Skeletal muscle tissue (tissue), 3 donors: ENCODE measurements at regions not wholly inside any gene's neighbourhood (a gene's known extent, or its start where the extent isn't known, plus 50 kb on each side); places are given as distances from the start of the nearest gene placed in this dataset.

Source experiments
- H3K27ac ChIP-seq: one replicate; pipeline ENCODE4 v1.7.0; 2013; ENCODE audit warnings: mild to moderate bottlenecking, low read depth, low read length, inconsistent platforms
- H3K27me3 ChIP-seq, 3 donors: one replicate each; pipeline ENCODE4 v1.7.0; 2013; ENCODE audit warnings: low read length in 3 of 3; ENCODE audit not compliant: control insufficient read depth in 3 of 3, insufficient read depth in 3 of 3
- H3K36me3 ChIP-seq, 3 donors: one replicate each; pipeline ENCODE4 v1.7.0; 2013; ENCODE audit warnings: low read length in 3 of 3; ENCODE audit not compliant: control insufficient read depth in 3 of 3, insufficient read depth in 3 of 3
- H3K4me1 ChIP-seq, 3 donors: one replicate each; pipeline ENCODE4 v1.7.0; 2013; ENCODE audit warnings: low read length in 3 of 3, mild to moderate bottlenecking in 3 of 3; ENCODE audit not compliant: control insufficient read depth in 3 of 3, insufficient read depth in 3 of 3
- H3K4me3 ChIP-seq, 3 donors: one replicate each; pipeline ENCODE4 v1.7.0; 2013; ENCODE audit warnings: low read length in 3 of 3
- H3K9ac ChIP-seq, 3 donors: one replicate each; pipeline ENCODE4 v1.7.0; 2013; ENCODE audit warnings: low read length in 3 of 3, mild to moderate bottlenecking in 3 of 3, moderate library complexity in 2 of 3, low read depth in 1 of 3
- H3K9me3 ChIP-seq, 3 donors: one replicate each; pipeline ENCODE4 v1.7.0; 2013; ENCODE audit warnings: low read length in 3 of 3; ENCODE audit not compliant: control insufficient read depth in 3 of 3
- donor health status: Osteomylitis.

DNA sequence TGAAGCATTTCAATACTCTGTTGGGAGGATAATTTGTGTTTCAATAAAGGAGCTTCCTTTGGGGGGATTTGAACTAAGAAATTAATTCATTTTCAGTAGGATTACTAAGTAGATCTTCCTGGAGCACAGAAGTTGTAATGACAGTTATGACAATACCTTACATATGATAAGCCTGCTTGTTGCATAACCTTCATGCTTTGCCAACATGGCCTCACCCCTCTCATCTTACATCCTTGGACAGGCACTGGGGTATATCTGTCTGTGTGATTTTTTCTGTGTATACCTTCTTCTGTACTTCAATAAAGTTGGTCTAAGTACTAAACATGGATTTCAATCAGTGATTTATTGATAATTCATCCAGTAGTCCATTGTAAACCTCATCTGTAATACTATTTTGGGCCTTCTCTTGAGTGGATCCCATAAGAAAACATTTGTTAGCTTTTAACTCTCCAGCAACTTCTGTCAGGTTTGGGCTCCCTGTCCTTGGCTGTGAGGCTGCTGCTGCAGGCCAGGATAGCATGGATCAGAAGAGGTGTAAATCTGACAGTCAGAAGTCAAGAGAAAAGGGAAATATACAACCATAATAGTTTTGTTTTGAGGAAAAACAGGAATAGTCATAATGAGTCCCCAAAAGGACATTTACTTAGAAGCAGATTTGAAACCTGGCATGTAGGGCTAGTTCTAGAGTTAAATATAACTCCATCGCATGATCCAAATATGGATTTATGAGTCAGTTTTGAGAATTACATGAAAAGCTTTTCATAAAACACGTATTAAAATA is 422.2 kb downstream of the KLF5 start:
- peak overlapping the region; percentile 50 for H3K27ac ChIP-seq
- H3K4me3 ChIP-seq = no peak overlapping the region
- no peaks in the 10 kb centered on the region for H3K9me3 ChIP-seq
- H3K9ac ChIP-seq = no peak overlapping the region
- H3K36me3 ChIP-seq = no peaks in the 10 kb centered on the region
- H3K27me3 ChIP-seq = no peaks in the 10 kb centered on the region
- peaks cover 7 to 19% (median 15%) of the 10 kb centered on the region in 3 donors for H3K4me1 ChIP-seq

DNA sequence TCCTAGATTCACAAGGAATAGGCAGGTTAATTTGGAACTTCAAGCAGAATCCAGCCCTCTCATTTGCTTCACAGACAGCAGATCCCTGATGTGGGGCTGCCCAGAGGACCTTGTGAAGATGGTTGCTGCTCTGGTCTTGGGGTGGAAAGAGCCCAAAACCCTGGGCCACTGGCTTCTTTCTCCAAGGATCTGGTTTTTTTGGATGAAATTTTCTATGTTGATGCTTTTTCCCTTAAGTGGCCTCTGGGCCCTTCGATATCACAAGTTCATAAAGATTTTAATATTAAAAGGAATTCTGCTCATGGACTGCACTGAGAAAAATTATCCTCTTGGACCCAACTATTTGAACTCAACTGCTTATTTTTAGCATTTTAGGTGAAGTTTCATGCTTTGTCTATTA is 421.1 kb downstream of the KLF5 start:
- no peak overlapping the region for H3K4me3 ChIP-seq
- H3K9me3 ChIP-seq = no peaks in the 10 kb centered on the region
- H3K27ac ChIP-seq = no peak overlapping the region
- peaks cover 7 to 19% (median 15%) of the 10 kb centered on the region in 3 donors for H3K4me1 ChIP-seq
- no peaks in the 10 kb centered on the region for H3K27me3 ChIP-seq
- H3K9ac ChIP-seq = no peak overlapping the region
- H3K36me3 ChIP-seq = no peaks in the 10 kb centered on the region

DNA sequence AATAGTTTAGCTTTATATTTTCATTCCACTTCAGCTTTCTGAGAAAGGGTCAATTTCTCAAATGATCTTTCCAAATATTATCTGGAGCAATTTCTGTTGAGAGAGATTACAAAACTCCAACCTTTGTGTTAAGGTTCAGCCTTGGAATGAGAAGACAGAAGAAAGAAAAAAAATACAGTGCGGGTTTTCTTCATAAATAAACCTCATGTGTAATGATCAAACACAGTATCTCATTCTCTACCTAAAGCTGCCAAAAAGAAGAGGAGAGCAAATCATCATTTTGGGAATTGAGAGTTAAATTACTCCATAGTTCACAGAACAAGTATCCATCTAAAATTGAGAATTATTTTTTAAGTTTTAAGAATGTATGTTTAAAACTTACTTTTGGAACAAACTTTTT is 420.5 kb downstream of the KLF5 start:
- no peak overlapping the region for H3K27ac ChIP-seq
- no peaks in the 10 kb centered on the region for H3K27me3 ChIP-seq
- no peak overlapping the region for H3K9ac ChIP-seq
- H3K4me1 ChIP-seq = peaks cover 7 to 19% (median 15%) of the 10 kb centered on the region in 3 donors
- H3K4me3 ChIP-seq = no peak overlapping the region
- no peaks in the 10 kb centered on the region for H3K36me3 ChIP-seq
- H3K9me3 ChIP-seq = no peaks in the 10 kb centered on the region

DNA sequence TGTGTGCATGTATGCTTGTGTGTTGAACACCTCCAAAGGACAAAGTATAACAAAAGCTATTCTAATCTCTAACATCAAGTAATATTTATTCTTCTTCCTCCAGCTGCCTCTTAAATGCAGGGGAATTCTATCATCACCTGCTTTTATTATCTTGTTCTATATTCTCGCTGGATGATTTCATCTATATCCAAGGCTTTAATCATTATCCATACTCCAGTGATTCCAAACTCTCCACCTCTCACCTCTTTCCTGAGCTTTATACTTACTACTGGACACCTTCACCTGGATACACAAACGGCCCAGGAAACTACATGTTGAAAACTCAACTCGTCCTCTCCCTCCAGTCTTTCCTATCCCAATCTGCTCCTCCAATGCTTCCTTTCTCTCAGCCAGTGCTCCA is 418.6 kb downstream of the KLF5 start:
- Histone ChIP-seq H3K4me3 (no peak overlapping the region), H3K4me1 (peaks cover 4 to 15% (median 10%) of the 10 kb centered on the region in 3 donors), H3K27ac (no peak overlapping the region), H3K9ac (no peak overlapping the region), H3K27me3 (no peaks in the 10 kb centered on the region), H3K9me3 (no peaks in the 10 kb centered on the region), H3K36me3 (no peaks in the 10 kb centered on the region)

DNA sequence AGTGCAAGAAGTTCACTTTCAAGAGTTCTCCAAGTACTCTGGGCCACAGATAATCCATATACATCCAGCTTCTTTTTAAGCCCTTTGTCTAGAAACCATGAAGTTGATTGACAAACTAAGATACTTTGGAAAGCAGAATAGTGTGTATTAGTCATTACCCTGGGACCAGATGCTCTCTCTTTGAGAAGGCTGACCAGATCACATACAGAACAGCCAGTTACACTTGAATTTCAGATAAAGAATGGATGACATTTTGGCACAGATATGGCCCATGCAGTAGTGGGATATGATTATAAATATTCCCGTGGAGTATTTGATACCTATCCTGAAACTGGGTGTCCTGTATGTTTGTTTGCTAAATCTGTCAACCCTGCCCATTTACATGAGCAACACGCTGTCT is 414.2 kb downstream of the KLF5 start:
- Histone ChIP-seq H3K4me1 (no peaks in the 10 kb centered on the region), H3K4me3 (no peak overlapping the region), H3K36me3 (no peaks in the 10 kb centered on the region), H3K27me3 (no peaks in the 10 kb centered on the region), H3K9ac (no peak overlapping the region), H3K27ac (no peak overlapping the region), H3K9me3 (no peaks in the 10 kb centered on the region)

DNA sequence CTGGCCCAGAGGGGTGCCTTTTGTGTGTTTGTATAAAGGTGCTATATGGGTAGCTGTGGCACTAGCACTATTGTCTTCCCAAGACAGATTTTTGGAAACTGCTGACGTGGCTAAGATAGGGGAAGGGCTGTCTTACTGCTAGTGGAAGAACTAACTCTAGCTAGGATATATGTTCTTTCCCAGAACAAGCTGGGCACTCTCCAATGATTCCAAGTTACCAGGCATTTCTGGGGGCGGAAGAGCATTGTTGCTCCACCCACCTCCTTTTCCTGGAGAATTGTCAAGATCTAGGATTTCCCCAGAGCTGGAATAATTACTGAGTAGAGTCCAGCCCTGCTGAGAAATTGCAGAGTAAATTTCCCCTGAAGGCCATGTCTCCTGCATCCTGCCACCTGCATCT is 408.3 kb downstream of the KLF5 start:
- no peaks in the 10 kb centered on the region for H3K9me3 ChIP-seq
- H3K27ac ChIP-seq = no peak overlapping the region
- H3K36me3 ChIP-seq = no peaks in the 10 kb centered on the region
- H3K4me3 ChIP-seq = no peak overlapping the region
- no peak overlapping the region for H3K9ac ChIP-seq
- H3K4me1 ChIP-seq = peaks cover 0 to 4% (median 2%) of the 10 kb centered on the region in 3 donors
- no peaks in the 10 kb centered on the region for H3K27me3 ChIP-seq

DNA sequence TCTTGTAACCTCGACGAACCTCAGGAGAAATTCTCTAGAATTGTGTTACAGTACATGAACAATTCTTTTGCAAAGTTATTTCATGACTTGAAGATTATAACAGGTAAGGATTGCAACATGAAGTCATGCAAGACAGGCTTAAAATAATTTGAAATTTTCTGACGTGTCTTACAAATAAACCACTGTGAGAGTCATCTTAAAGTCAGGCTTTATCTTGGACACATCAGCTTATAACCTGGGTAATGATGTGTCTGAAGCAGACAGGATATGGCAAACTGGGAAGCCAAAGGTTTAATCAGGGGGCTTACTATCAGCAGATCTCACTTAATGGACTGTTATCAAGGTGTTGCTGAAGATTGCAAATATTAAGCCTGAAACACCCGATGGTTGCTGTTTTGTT is 407.8 kb downstream of the KLF5 start:
- Histone ChIP-seq H3K4me3 (no peak overlapping the region), H3K4me1 (peaks cover 0 to 4% (median 2%) of the 10 kb centered on the region in 3 donors), H3K9ac (no peak overlapping the region), H3K27me3 (no peaks in the 10 kb centered on the region), H3K27ac (no peak overlapping the region), H3K9me3 (no peaks in the 10 kb centered on the region), H3K36me3 (no peaks in the 10 kb centered on the region)

DNA sequence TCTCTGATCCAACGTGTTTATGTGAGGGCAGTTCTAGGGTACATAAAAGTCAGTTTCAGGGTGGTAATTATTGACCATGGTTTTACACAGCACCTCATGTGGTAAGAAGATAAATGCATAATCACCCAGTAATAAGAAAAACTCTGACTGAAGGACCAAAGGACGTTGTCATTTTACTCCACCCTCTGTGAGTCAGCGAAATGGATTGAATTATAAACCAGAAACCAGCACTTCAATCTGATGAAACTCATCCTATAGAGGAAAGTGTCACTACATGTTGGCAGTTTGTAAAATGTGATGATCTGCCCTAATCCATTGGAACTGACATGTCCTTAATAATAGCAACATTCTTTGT is 406.8 kb downstream of the KLF5 start:
- H3K27me3 ChIP-seq = no peaks in the 10 kb centered on the region
- no peak overlapping the region for H3K4me3 ChIP-seq
- H3K9ac ChIP-seq = no peak overlapping the region
- H3K36me3 ChIP-seq = no peaks in the 10 kb centered on the region
- H3K4me1 ChIP-seq = peaks cover 0 to 4% (median 2%) of the 10 kb centered on the region in 3 donors
- no peaks in the 10 kb centered on the region for H3K9me3 ChIP-seq
- H3K27ac ChIP-seq = no peak overlapping the region

DNA sequence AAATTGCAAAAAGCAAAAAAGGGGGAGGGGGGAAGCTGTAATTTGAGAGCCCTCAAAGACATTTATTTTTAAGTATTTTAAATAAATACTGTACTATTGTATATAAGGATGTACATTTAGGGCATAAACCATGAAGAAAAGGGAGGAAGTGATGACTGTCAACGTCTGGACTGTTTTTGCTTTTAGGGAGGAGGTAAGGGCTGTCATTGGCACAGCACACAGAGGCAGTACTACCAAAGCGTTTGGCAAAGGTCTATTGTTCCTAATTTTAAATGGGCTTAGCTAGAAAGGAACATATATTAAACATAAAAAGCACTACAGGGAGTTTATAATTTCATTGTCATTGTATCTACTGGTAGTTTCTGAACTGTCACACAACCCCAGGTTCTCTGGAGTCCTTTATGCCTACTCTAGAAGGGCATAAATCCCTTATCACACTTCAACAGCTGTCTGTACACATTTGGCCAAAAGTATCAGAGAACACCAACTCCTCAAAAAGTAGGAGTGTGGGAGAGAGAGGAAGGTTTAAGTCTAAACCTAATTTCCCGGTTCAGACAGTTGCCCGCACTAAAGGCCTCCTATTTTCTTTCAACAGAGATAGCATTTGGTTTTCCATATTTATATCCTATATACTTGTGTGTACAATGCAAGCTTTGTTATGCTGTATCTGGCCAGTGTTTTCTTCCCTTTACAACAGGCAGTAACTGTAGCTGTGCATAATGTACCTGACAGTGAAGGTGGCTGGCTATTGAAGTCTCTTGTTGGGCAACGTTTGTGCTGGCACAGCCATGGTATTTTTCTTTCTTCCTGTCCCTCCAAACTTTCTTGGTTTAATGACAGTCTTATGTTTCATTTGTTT is 406.2 kb downstream of the KLF5 start:
- H3K27me3 ChIP-seq = no peaks in the 10 kb centered on the region
- H3K9me3 ChIP-seq = no peaks in the 10 kb centered on the region
- peaks cover 0 to 4% (median 2%) of the 10 kb centered on the region in 3 donors for H3K4me1 ChIP-seq
- no peaks in the 10 kb centered on the region for H3K36me3 ChIP-seq
- no peak overlapping the region for H3K9ac ChIP-seq
- H3K27ac ChIP-seq = no peak overlapping the region
- H3K4me3 ChIP-seq = no peak overlapping the region

DNA sequence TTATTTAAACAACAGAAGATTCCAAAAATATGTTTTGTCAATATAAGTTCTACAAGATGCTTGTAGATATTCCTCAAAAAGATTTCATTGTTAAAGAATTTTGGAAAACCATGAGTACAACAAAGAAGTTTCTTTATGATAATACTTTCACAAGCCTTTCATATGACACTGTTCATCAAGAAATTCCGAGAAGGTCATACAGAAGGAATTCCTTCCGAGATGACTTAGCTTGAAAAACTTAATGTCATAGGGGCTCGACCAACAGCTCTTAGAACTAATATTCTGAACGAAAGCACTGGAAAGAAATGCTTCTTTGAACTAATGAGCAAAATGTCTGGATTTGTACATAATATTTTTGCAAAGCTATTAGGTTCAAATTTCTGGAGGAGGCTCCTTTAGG is 403.4 kb downstream of the KLF5 start:
- Histone ChIP-seq H3K4me3 (no peak overlapping the region), H3K9me3 (no peaks in the 10 kb centered on the region), H3K27ac (no peak overlapping the region), H3K36me3 (no peaks in the 10 kb centered on the region), H3K27me3 (no peaks in the 10 kb centered on the region), H3K4me1 (peaks cover 0 to 4% (median 2%) of the 10 kb centered on the region in 3 donors), H3K9ac (no peak overlapping the region)
